ENCODE measurements at regions not wholly inside any gene's neighbourhood (a gene's known extent, or its start where the extent isn't known, plus 50 kb on each side); places are given as distances from the start of the nearest gene placed in this dataset.

- no peak for TF ChIP-seq CTCF (IDR thresholded peaks at IDR 0.05; ENCODE audit: low read depth, low read length, missing input control)
- no peak for TF ChIP-seq REST (IDR thresholded peaks at IDR 0.05)
- TF ChIP-seq SP1 (IDR thresholded peaks at IDR 0.05) = no peak
- TF ChIP-seq ZBTB33 (IDR thresholded peaks at IDR 0.05) = no peak
- no peak for TF ChIP-seq ATF3 (IDR thresholded peaks at IDR 0.05)
- no peak for TF ChIP-seq RAD21 (IDR thresholded peaks at IDR 0.05)
- no peak for TF ChIP-seq HNF4G (IDR thresholded peaks at IDR 0.05)
- TF ChIP-seq TAF1 (conservative IDR thresholded peaks at IDR 0.05) = no peak
- TF ChIP-seq GABPA (IDR thresholded peaks at IDR 0.05 in 1 of 2, conservative IDR thresholded peaks at IDR 0.05 in 1 of 2) = no peak
Observed at GRCh38 chr10:2982146-2982545, 85.2 kb upstream of the PFKP start.
